NCI-H2227 (cell line): ENCODE measurements at regions not wholly inside any gene's neighbourhood (a gene's known extent, or its start where the extent isn't known, plus 50 kb on each side); places are given as distances from the start of the nearest gene placed in this dataset.
"Not testable (repeated sequence)": the region's sequence is repeated elsewhere in the genome, so short reads cannot be mapped to it uniquely, and the experiment has no call there.

Experiments
- DNase-seq: peaks from one replicate; lab custom pipeline; 2025; ENCODE audit not compliant: unreplicated experiment; lab: John Stamatoyannopoulos, UW

- no peak for DNase-seq
Measured at GRCh38 chr5:38607396-38607795, 51.0 kb upstream of the LIFR start.

- DNase-seq, result no peak
Measured at GRCh38 chr5:38607930-38608564, 51.6 kb upstream of the LIFR start.

- peak; percentile 25 for DNase-seq
Measured at GRCh38 chr5:38608874-38609273, 52.4 kb upstream of the LIFR start.

DNA sequence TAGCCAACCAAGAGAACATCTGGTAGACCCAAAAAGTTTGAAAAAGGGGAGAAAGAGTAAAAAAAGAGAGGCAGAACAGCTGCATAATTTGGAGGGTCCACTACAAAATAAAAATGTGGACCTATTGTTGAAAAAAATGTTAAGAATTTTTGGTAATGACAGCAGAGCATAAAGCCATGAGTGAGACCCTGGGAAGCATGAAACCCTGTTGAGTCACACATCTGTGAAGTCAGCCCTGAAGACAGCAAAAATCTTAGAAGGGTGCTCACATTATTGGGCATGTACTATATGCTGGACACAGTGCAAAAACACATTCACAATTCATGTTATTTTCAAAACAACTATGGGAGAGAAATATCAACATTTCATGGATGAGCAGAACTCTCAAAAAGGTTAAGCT, 56.4 kb upstream of the LIFR start:
- no peak for DNase-seq

- no peak for DNase-seq
Measured at GRCh38 chr5:38613490-38613889, 57.0 kb upstream of the LIFR start.

- no peak for DNase-seq
Measured at GRCh38 chr5:38613992-38614836, 57.8 kb upstream of the LIFR start.

DNA sequence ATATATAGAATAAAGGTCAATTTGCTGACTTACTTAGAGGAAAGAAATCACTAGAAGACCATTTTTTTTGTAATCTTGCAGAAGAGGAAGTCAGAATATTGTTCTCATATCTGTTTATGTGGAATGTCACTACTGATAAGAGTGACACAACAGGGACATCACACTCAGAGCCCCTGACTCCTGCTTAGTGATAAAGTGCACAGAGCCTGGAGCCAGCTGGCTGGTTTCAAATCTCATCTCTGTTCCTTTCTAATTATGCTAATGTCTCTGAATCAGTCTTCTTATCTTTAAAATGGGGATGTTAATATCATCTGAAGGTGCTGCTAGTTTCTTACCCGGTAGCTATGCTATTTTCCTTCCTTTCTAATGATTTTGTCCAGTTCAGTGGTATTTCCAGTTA, 58.6 kb upstream of the LIFR start:
- DNase-seq, result no peak

DNA sequence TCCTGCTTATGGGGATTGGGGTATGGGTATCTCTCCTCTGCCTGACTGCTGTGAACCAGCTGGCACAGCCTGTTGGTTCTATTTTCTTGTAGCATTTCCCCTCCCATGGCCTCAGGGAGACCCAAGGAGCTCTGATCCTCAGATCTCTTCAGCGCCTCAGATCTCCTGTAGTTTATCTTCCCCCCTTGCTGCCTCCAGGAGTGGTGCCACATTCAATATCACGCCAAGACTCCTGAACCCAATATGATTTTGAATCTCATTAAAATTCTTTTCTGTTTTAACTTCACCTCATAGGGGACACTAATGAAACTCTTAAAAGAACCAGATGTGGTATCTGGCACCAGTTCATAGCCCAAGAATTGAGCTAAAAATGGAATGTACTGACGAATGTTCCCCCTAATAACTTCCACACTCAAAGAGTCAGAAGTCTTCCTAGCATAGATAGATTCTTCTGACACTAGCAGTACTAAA, 59.6 kb upstream of the LIFR start:
- no peak for DNase-seq

DNA sequence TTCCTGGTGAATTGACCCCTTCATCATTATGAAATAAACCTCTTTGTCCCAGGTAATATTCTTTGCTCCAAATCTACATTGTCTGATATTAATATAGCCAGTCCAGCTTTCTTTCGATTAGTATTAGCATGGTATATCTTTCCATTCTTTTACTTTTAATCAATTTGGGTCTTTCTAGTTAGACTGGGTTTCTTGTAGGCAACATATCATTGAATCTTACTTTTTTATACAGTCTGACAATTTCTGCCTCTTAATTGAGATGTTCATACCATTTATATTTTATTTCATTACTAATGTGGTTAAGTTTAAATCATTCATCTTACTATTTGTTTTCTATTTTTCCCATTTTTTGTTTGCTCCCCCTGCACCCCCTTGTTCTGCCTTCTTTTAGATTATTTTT, 61.7 kb upstream of the LIFR start:
- no peak for DNase-seq

DNA sequence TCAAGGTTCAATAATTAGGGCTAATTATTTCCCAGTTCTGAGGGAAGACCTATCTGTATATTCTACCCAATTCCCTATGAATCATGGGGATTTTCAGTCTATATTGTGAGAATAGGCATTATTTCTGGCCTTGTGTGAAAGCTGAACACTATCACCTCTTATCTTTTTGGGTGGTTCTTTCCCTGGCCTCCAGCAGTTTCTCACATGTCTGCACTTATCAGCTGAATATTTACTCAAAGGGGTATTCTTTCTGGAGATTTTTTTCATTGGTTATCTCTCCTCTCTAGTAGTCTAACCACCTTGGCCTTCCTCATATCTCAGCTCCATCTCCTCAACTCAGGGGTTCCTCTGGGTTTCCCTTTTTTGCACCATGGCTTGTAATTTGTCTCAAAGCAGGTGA, 64.9 kb upstream of the LIFR start:
- no peak for DNase-seq

GRCh38 chr5:38621840-38622437, 65.5 kb upstream of the LIFR start:
- DNase-seq, result no peak

DNA sequence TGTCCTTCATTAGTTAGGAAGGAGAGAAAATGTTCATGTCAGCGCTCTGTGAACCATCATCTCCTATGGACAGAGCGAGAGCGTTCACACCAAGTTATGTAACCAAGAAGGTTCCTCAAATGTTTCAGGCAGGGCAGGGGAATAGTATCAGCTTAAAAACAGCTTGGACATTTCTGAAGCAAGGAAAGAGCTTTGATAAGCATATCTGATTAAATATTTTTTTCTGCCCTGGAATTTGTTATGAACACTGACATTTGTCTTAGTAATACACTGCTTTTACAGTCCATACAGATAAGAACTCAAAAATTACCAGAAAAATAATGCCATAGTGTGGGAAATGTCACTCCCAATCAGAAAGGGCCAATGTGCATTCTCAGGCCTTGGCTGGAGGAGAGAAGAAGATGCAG, 66.3 kb upstream of the LIFR start:
- no peak for DNase-seq

- not testable (repeated sequence) for DNase-seq
Measured at GRCh38 chr5:38624541-38624940, 68.1 kb upstream of the LIFR start.

DNA sequence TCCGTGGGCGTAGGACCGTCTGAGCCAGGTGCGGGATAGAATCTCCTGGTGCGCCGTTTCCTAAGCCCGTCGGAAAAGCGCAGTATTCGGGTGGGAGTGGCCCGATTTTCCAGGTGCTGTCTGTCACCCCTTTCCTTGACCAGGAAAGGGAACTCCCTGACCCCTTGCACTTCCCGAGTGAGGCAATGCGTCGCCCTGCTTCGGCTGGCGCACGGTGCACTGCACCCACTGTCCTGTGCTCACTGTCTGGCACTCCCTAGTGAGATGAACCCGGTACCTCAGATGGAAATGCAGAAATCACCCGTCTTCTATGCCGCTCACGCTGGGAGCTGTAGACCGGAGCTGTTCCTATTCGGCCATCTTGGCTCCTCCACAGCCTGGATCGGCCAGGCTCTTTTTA, 74.9 kb upstream of the LIFR start:
- not testable (repeated sequence) for DNase-seq

GRCh38 chr5:38634568-38635369, 78.3 kb upstream of the LIFR start:
- DNase-seq, result no peak

DNA sequence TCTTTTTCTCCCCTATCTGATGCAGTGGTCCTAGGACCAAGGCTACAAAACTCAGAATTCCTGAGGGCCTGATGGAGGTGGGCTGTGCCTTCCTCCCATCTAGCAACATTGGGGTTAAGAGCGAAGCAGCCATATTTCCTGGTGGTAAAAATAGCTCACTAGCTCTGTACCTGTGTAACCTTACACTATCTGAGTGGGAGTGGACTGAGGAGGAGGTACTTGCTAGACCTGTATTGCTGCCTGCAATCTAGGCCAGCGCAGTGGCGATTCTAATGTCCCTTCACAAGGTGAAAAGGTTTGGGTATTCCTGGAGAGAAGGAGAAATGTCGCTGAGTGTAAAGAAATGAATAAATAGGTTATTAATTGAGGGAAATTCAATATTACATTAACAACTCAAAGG, 80.2 kb upstream of the LIFR start:
- no peak for DNase-seq

- DNase-seq, result no peak
Measured at GRCh38 chr5:38638656-38639055, 82.2 kb upstream of the LIFR start.

- DNase-seq, result no peak
Measured at GRCh38 chr5:38639377-38640358, 83.2 kb upstream of the LIFR start.

GRCh38 chr5:38641003-38641402, 84.6 kb upstream of the LIFR start:
- DNase-seq, result no peak
